H9 (cell line): ENCODE measurements at regions not wholly inside any gene's neighbourhood (a gene's known extent, or its start where the extent isn't known, plus 50 kb on each side); places are given as distances from the start of the nearest gene placed in this dataset.
A peak's percentile ranks its signal among the peaks of the same experiment; 100 is the strongest.

ENCODE experiments used
- DNase-seq: peaks from one replicate; pipeline ENCODE4 v3.0.0-alpha.2; 2017
- H2AFZ ChIP-seq: one replicate; pipeline ENCODE4 v1.6.1; 2013; ENCODE audit warnings: mild to moderate bottlenecking, low read length, control low read depth, moderate library complexity
- H2AK5ac ChIP-seq: 2 replicates; pipeline ENCODE4 v1.6.1; 2013; ENCODE audit warnings: low read length, control low read depth, mixed read lengths; ENCODE audit not compliant: insufficient read length
- H2BK120ac ChIP-seq: one replicate; pipeline ENCODE4 v1.6.1; 2013; ENCODE audit warnings: low read depth, mild to moderate bottlenecking, low read length, control low read depth, inconsistent platforms; ENCODE audit not compliant: poor library complexity, severe bottlenecking
- H2BK12ac ChIP-seq: 2 replicates; pipeline ENCODE4 v1.6.1; 2013; ENCODE audit warnings: low read length, control low read depth, mixed read lengths, low read depth; ENCODE audit not compliant: insufficient read length
- H2BK15ac ChIP-seq: 2 replicates; pipeline ENCODE4 v1.6.1; 2013; ENCODE audit warnings: low read depth, low read length, control low read depth
- H2BK20ac ChIP-seq: one replicate; pipeline ENCODE4 v1.6.1; 2013; ENCODE audit warnings: low read depth, mild to moderate bottlenecking, low read length, control low read depth, inconsistent platforms; ENCODE audit not compliant: poor library complexity, severe bottlenecking
- H2BK5ac ChIP-seq: 2 replicates; pipeline ENCODE4 v1.6.1; 2013; ENCODE audit warnings: low read length, control low read depth, mixed read lengths; ENCODE audit not compliant: insufficient read length
- H3K14ac ChIP-seq: 2 replicates; pipeline ENCODE4 v1.6.1; 2013; ENCODE audit warnings: low read length, control low read depth; ENCODE audit not compliant: insufficient read depth
- H3K18ac ChIP-seq: 2 replicates; pipeline ENCODE4 v1.6.1; 2013; ENCODE audit warnings: low read depth, mild to moderate bottlenecking, mixed read lengths, low read length, control low read depth; ENCODE audit not compliant: insufficient read length
- H3K23ac ChIP-seq: 2 replicates; pipeline ENCODE4 v1.6.1; 2013; ENCODE audit warnings: low read length, control low read depth, mixed read lengths, low read depth; ENCODE audit not compliant: insufficient read length
- H3K23me2 ChIP-seq: 2 replicates; pipeline ENCODE4 v1.6.1; 2013; ENCODE audit warnings: low read depth, mild to moderate bottlenecking, mixed read lengths, low read length, control low read depth; ENCODE audit not compliant: insufficient read length, poor library complexity, severe bottlenecking
- H3K27ac ChIP-seq: 2 replicates; pipeline ENCODE4 v1.5.1; 2013; ENCODE audit warnings: low read length, control low read depth, mixed read lengths, low read depth; ENCODE audit not compliant: insufficient read length
- H3K27me3 ChIP-seq: 2 replicates; pipeline ENCODE4 v1.6.1; 2013; ENCODE audit warnings: low read length, control low read depth, inconsistent platforms; ENCODE audit not compliant: insufficient read depth
- H3K4ac ChIP-seq: 2 replicates; pipeline ENCODE4 v1.6.1; 2013; ENCODE audit warnings: low read depth, mild to moderate bottlenecking, control low read depth, inconsistent platforms, low read length, moderate library complexity
- H3K4me1 ChIP-seq: 2 replicates; pipeline ENCODE4 v1.6.1; 2013; ENCODE audit warnings: low read length, control low read depth, inconsistent platforms; ENCODE audit not compliant: insufficient read depth
- H3K4me2 ChIP-seq: 2 replicates; pipeline ENCODE4 v1.6.1; 2013; ENCODE audit warnings: low read length, control low read depth, mixed read lengths; ENCODE audit not compliant: insufficient read length, insufficient read depth
- H3K56ac ChIP-seq: 2 replicates; pipeline ENCODE4 v1.6.1; 2013; ENCODE audit warnings: low read depth, mild to moderate bottlenecking, mixed read lengths, low read length, control low read depth; ENCODE audit not compliant: insufficient read length
- H3K79me1 ChIP-seq: 2 replicates; pipeline ENCODE4 v1.6.1; 2013; ENCODE audit warnings: low read depth, mild to moderate bottlenecking, moderate library complexity, low read length, control low read depth, inconsistent platforms; ENCODE audit not compliant: insufficient read depth, poor library complexity, severe bottlenecking
- H3K79me2 ChIP-seq: 2 replicates; pipeline ENCODE4 v1.6.1; 2013; ENCODE audit warnings: low read length, control low read depth, inconsistent platforms; ENCODE audit not compliant: insufficient read depth
- H3K9ac ChIP-seq: 2 replicates; pipeline ENCODE4 v1.6.1; 2013; ENCODE audit warnings: low read length, control low read depth, mixed read lengths; ENCODE audit not compliant: insufficient read length; ENCODE audit errors: extremely low read depth
- H3K9me3 ChIP-seq: one replicate; pipeline ENCODE4 v1.6.1; 2013; ENCODE audit warnings: low read depth, low read length, inconsistent platforms; ENCODE audit not compliant: control insufficient read depth
- H3T11ph ChIP-seq: one replicate; pipeline ENCODE4 v1.6.1; 2013; ENCODE audit warnings: mild to moderate bottlenecking, low read length, control low read depth, inconsistent platforms
- H4K20me1 ChIP-seq: one replicate; pipeline ENCODE4 v1.6.1; 2013; ENCODE audit not compliant: control insufficient read depth, insufficient read length, insufficient read depth
- H4K5ac ChIP-seq: 2 replicates; pipeline ENCODE4 v1.6.1; 2013; ENCODE audit warnings: low read depth, mild to moderate bottlenecking, mixed read lengths, low read length, control low read depth; ENCODE audit not compliant: insufficient read length
- H4K8ac ChIP-seq: replicated peaks from 2 replicates; pipeline ENCODE4 v1.6.1; 2013; ENCODE audit warnings: low read length, control low read depth, mixed read lengths, low read depth; ENCODE audit not compliant: insufficient read length
- H4K91ac ChIP-seq: 2 replicates; pipeline ENCODE4 v1.6.1; 2013; ENCODE audit warnings: low read depth, mild to moderate bottlenecking, moderate library complexity, mixed read lengths, low read length, control low read depth; ENCODE audit not compliant: insufficient read length
- H3K27ac Mint-ChIP-seq, 3 experiments: 2 replicates in 2 of 3; 3 replicates in 1 of 3; pipeline ENCODE4 v1.8.0; 2020 to 2021; ENCODE audit warnings: mixed read lengths in 3 of 3, mild to moderate bottlenecking in 1 of 3, moderate library complexity in 1 of 3
- H3K27me3 Mint-ChIP-seq: 2 replicates; pipeline ENCODE4 v1.8.0; 2021; ENCODE audit warnings: low read depth, mild to moderate bottlenecking, moderate library complexity, mixed read lengths
- H3K36me3 Mint-ChIP-seq, 3 experiments: 2 replicates in 2 of 3; 3 replicates in 1 of 3; pipeline ENCODE4 v1.8.0; 2020 to 2021; ENCODE audit warnings: low read depth in 3 of 3, mixed read lengths in 3 of 3; ENCODE audit not compliant: insufficient read depth in 1 of 3
- H3K4me1 Mint-ChIP-seq, 2 experiments: 2 replicates each; pipeline ENCODE4 v1.8.0; 2020; ENCODE audit warnings: mixed read lengths in 2 of 2
- H3K4me3 Mint-ChIP-seq, 2 experiments: 2 replicates in 1 of 2; 3 replicates in 1 of 2; pipeline ENCODE4 v1.8.0; 2020 to 2021; ENCODE audit warnings: mild to moderate bottlenecking in 2 of 2, mixed read lengths in 2 of 2, moderate library complexity in 1 of 2
- H3K9me3 Mint-ChIP-seq, 2 experiments: 2 replicates in 1 of 2; 3 replicates in 1 of 2; pipeline ENCODE4 v1.8.0; 2020; ENCODE audit warnings: mild to moderate bottlenecking in 2 of 2, mixed read lengths in 2 of 2, moderate library complexity in 1 of 2
- CTCF ChIP-seq: fragments of 200-600 bp; sonication (generic); conservative IDR thresholded peaks from 3 replicates; pipeline ENCODE4 v1.8.0; 2021; ENCODE audit warnings: antibody characterized with exemption, mild to moderate bottlenecking
- WGBS: extraction: QIAGEN DNeasy Blood & Tissue Kit; methylation state at CpG from one replicate; pipeline ENCODE4 v1.1.7; 2013; ENCODE audit warnings: missing lambda C conversion rate, low lambda C conversion rate, mixed read lengths; ENCODE audit not compliant: insufficient read length; ENCODE audit errors: extremely low coverage; 5-methylcytosine and 5-hydroxymethylcytosine counted together

- no peaks in the 10 kb centered on the region; the same call in 1 of the 2 replicates for H3K27me3 ChIP-seq
- no peak overlapping the region for H2BK120ac ChIP-seq
- H3K27ac ChIP-seq, result no peak overlapping the region
- H3K23ac ChIP-seq, result no peak overlapping the region
- no peak overlapping the region for H4K91ac ChIP-seq
- H3K4ac ChIP-seq, result no peak overlapping the region
- H4K8ac ChIP-seq, result no peak overlapping the region
- no peak overlapping the region for H4K5ac ChIP-seq
- H2AFZ ChIP-seq, result no peak overlapping the region
- DNase-seq, result no peak
- H4K20me1 ChIP-seq, result no peaks in the 10 kb centered on the region
- Mint-ChIP-seq H3K27me3 (peaks cover 2% of the 10 kb centered on the region; the same call in 1 of the 2 replicates), H3K9me3 (no peaks in the 10 kb centered on the region), H3K4me1 (peaks cover 41 to 49% of the 10 kb centered on the region in 2 experiments), H3K27ac (no peak overlapping the region), H3K36me3 (no peaks in the 10 kb centered on the region), H3K4me3 (no peak overlapping the region)
- H3K4me1 ChIP-seq, result peaks cover 6% of the 10 kb centered on the region; the same call in 1 of the 2 replicates
- peak overlapping the region; percentile 33 for H3K56ac ChIP-seq
- no peaks in the 10 kb centered on the region for H3K79me1 ChIP-seq
- H2BK12ac ChIP-seq, result no peak overlapping the region
- H2BK20ac ChIP-seq, result no peak overlapping the region
- no peak overlapping the region for H3K18ac ChIP-seq
- no peak overlapping the region for H3K9ac ChIP-seq
- H3K14ac ChIP-seq, result no peak overlapping the region
- H2BK5ac ChIP-seq, result no peak overlapping the region
- H3K9me3 ChIP-seq, result no peaks in the 10 kb centered on the region
- no peak overlapping the region for H3K4me2 ChIP-seq
- no peak overlapping the region for H2BK15ac ChIP-seq
- no peaks in the 10 kb centered on the region for H3K23me2 ChIP-seq
- no CpG with 5 or more reads among the region's 4 CpGs for WGBS
- no peak for TF ChIP-seq CTCF
- H2AK5ac ChIP-seq, result no peak overlapping the region
- no peaks in the 10 kb centered on the region for H3K79me2 ChIP-seq
- H3T11ph ChIP-seq, result no peak overlapping the region
Measured at GRCh38 chr11:116173506-116173905, 599.3 kb downstream of the BUD13 start.
